ENCODE measurements at regions not wholly inside any gene's neighbourhood (a gene's known extent, or its start where the extent isn't known, plus 50 kb on each side); places are given as distances from the start of the nearest gene placed in this dataset.

DNA sequence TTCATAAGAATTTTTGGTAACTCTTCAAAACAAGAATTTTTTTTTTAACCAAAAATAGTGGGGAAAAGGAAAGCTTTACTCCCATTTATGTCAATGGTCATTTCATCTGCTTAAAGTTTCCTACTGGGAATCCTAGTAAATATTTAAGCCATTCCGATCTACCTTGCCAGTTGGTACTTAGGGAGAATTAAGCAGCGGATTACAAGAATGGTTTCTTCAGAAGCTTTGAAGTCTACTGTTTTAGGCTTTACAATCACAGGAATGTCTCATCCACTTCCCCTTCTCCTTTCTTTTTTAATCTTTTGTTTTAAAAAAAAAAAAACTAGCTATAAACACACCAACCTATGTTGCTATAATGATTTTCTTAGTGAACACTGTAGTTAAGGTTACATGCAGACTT lies 341.4 kb upstream of the ATP11B start:
- H4K20me1 ChIP-seq (ENCODE audit: insufficient read depth, low read length), result no peaks in the 10 kb centered on the region
- H3K79me2 ChIP-seq (ENCODE audit: insufficient read depth, low read depth, low read length), result no peaks in the 10 kb centered on the region
- peaks cover 18% of the 10 kb centered on the region; the same call in 1 of the 2 replicates for H3K9me3 ChIP-seq (ENCODE audit: low read length)
- peaks cover 9% of the 10 kb centered on the region for H3K4me1 ChIP-seq (ENCODE audit: insufficient read depth, low read length, poor library complexity, severe bottlenecking)
- H3K27ac ChIP-seq (ENCODE audit: low read depth, low read length, poor library complexity, severe bottlenecking), result no peak overlapping the region
- intact Hi-C loops (cut with micrococcal nuclease; ENCODE audit: unreplicated experiment), result no loop called here
- H3K4me3 ChIP-seq (ENCODE audit: low read depth, low read length, poor library complexity, severe bottlenecking), result no peak overlapping the region
- H3K36me3 ChIP-seq (ENCODE audit: insufficient read depth, low read length), result no peaks in the 10 kb centered on the region; the same call in 1 of the 2 replicates
- POLR2A ChIA-PET, result interaction anchor here (0.6 to 2.6 kb wide), 15 partner anchors 8 to 484 kb away, joined by 3 to 12 read pairs (median 4); no protein-coding TSS in a partner anchor
- DNase-seq (ENCODE audit: low spot score), result no peak
- no TSS peak for BruUV-seq (replicated peaks)
- H3K4me2 ChIP-seq (ENCODE audit: low read length), result no peak overlapping the region
- no peak for TF ChIP-seq EZH2phosphoT487 (IDR thresholded peaks at IDR 0.05; ENCODE audit: borderline replicate concordance, low read depth, low read length)
- TF ChIP-seq, protein P1, sequence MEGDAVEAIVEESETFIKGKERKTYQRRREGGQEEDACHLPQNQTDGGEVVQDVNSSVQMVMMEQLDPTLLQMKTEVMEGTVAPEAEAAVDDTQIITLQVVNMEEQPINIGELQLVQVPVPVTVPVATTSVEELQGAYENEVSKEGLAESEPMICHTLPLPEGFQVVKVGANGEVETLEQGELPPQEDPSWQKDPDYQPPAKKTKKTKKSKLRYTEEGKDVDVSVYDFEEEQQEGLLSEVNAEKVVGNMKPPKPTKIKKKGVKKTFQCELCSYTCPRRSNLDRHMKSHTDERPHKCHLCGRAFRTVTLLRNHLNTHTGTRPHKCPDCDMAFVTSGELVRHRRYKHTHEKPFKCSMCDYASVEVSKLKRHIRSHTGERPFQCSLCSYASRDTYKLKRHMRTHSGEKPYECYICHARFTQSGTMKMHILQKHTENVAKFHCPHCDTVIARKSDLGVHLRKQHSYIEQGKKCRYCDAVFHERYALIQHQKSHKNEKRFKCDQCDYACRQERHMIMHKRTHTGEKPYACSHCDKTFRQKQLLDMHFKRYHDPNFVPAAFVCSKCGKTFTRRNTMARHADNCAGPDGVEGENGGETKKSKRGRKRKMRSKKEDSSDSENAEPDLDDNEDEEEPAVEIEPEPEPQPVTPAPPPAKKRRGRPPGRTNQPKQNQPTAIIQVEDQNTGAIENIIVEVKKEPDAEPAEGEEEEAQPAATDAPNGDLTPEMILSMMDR (conservative IDR thresholded peaks at IDR 0.05; ENCODE audit: low read length), result no peak
- peak overlapping the region; percentile 65; the same call in 1 of the 2 replicates for H2AFZ ChIP-seq (ENCODE audit: low read length)
- no peaks in the 10 kb centered on the region for H3K9me2 ChIP-seq (ENCODE audit: insufficient read depth, low read length)
- CTCF ChIA-PET (ENCODE audit: unreplicated experiment), result no interaction called here

DNA sequence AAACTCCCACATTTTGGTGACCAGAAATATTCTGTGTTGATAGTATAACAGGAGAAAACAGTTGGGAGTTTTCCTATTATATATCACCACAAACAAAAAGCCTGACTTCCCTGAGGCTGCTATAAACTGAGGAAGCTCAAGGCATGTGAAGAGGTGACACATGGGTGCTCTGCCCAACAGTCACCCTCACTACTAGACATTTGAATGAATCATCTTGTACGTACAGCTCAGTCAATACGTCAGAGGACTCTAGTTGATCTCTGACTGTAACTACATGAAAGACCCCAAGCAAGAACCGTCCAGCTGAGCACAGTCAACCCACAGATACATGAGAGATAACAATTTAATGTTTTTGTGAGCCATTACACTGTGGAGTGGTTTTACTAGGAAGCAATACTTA lies 338.3 kb upstream of the ATP11B start:
- Histone ChIP-seq H3K9me3 (ENCODE audit: low read length) (peaks cover 18% of the 10 kb centered on the region; the same call in 1 of the 2 replicates), H2AFZ (ENCODE audit: low read length) (no peak overlapping the region; the same call in 1 of the 2 replicates), H3K4me2 (ENCODE audit: low read length) (no peak overlapping the region), H3K27ac (ENCODE audit: low read depth, low read length, poor library complexity, severe bottlenecking) (no peak overlapping the region), H3K79me2 (ENCODE audit: insufficient read depth, low read depth, low read length) (no peaks in the 10 kb centered on the region), H3K36me3 (ENCODE audit: insufficient read depth, low read length) (no peaks in the 10 kb centered on the region; the same call in 1 of the 2 replicates), H3K9me2 (ENCODE audit: insufficient read depth, low read length) (no peaks in the 10 kb centered on the region), H3K4me1 (ENCODE audit: insufficient read depth, low read length, poor library complexity, severe bottlenecking) (peaks cover 9% of the 10 kb centered on the region), H4K20me1 (ENCODE audit: insufficient read depth, low read length) (no peaks in the 10 kb centered on the region), H3K4me3 (ENCODE audit: low read depth, low read length, poor library complexity, severe bottlenecking) (no peak overlapping the region)
- ChIA-PET POLR2A (interaction anchor here (0.6 to 1.2 kb wide), 3 partner anchors 33 to 551 kb away, joined by 3 to 4 read pairs (median 3); no protein-coding TSS in a partner anchor), CTCF (ENCODE audit: unreplicated experiment) (interaction anchor here (0.5 kb wide), 1 partner anchor 17 kb away, joined by 3 read pairs; no protein-coding TSS in a partner anchor)
- BruUV-seq (replicated peaks), result no TSS peak
- TF ChIP-seq EZH2phosphoT487 (IDR thresholded peaks at IDR 0.05; ENCODE audit: borderline replicate concordance, low read depth, low read length), result no peak
- TF ChIP-seq, protein P1 (conservative IDR thresholded peaks at IDR 0.05; ENCODE audit: low read length), result no peak
- DNase-seq (ENCODE audit: low spot score), result no peak
- intact Hi-C loops (cut with micrococcal nuclease; ENCODE audit: unreplicated experiment), result no loop called here

DNA sequence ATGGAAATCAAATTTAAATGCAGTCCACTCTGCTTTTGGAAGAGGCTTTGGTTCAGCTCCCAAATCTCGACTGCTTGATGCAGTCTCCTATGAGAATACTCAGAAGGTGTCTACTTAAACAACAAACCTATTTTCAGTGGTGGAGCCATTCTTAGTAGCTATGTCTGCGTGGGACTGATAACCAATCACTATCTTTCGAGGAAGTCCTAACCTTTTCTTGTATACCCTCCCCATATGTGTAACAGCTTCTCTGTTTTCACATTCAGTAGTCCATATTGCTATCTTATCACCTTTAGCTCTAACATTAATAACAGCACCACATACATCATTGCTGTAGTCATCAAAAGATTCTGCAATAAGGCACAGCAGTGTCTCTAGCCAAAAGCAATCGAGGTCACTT lies 333.0 kb upstream of the ATP11B start:
- Histone ChIP-seq H2AFZ (ENCODE audit: low read length) (peak overlapping the region; percentile 77; the same call in 1 of the 2 replicates), H3K4me3 (ENCODE audit: low read depth, low read length, poor library complexity, severe bottlenecking) (no peak overlapping the region), H4K20me1 (ENCODE audit: insufficient read depth, low read length) (no peaks in the 10 kb centered on the region), H3K27ac (ENCODE audit: low read depth, low read length, poor library complexity, severe bottlenecking) (no peak overlapping the region), H3K79me2 (ENCODE audit: insufficient read depth, low read depth, low read length) (no peaks in the 10 kb centered on the region), H3K36me3 (ENCODE audit: insufficient read depth, low read length) (no peaks in the 10 kb centered on the region; the same call in 1 of the 2 replicates), H3K4me1 (ENCODE audit: insufficient read depth, low read length, poor library complexity, severe bottlenecking) (no peaks in the 10 kb centered on the region), H3K9me2 (ENCODE audit: insufficient read depth, low read length) (no peaks in the 10 kb centered on the region), H3K4me2 (ENCODE audit: low read length) (no peak overlapping the region), H3K9me3 (ENCODE audit: low read length) (peaks cover 39% of the 10 kb centered on the region)
- no peak for DNase-seq (ENCODE audit: low spot score)
- intact Hi-C loops (cut with micrococcal nuclease; ENCODE audit: unreplicated experiment), result no loop called here
- ChIA-PET CTCF (ENCODE audit: unreplicated experiment) (no interaction called here), POLR2A (interaction anchor here (1.1 to 1.8 kb wide), 2 partner anchors 9 to 17 kb away, joined by 3 to 8 read pairs; no protein-coding TSS in a partner anchor)
- no peak for TF ChIP-seq EZH2phosphoT487 (IDR thresholded peaks at IDR 0.05; ENCODE audit: borderline replicate concordance, low read depth, low read length)
- TF ChIP-seq, protein P1 (conservative IDR thresholded peaks at IDR 0.05; ENCODE audit: low read length), result no peak
- no TSS peak for BruUV-seq (replicated peaks)
